Dendritic cell treated with granulocyte-macrophage colony-stimulating factor and Interleukin-4, amounts not matched to agents 40 ng/mL and 50 ng/mL, for 4 days (primary cell): ENCODE measurements at regions not wholly inside any gene's neighbourhood (a gene's known extent, or its start where the extent isn't known, plus 50 kb on each side); places are given as distances from the start of the nearest gene placed in this dataset.
"Not testable (repeated sequence)": the region's sequence is repeated elsewhere in the genome, so short reads cannot be mapped to it uniquely, and the experiment has no call there.

Source experiments
- H3K27ac Mint-ChIP-seq: one replicate; pipeline ENCODE4 v1.8.0; 2022; ENCODE audit warnings: mild to moderate bottlenecking, mixed read lengths
- H3K27me3 Mint-ChIP-seq: one replicate; pipeline ENCODE4 v1.8.0; 2022; ENCODE audit warnings: mild to moderate bottlenecking, mixed read lengths
- H3K36me3 Mint-ChIP-seq: one replicate; pipeline ENCODE4 v1.8.0; 2022; ENCODE audit warnings: low read depth, mixed read lengths
- H3K4me1 Mint-ChIP-seq: one replicate; pipeline ENCODE4 v1.8.0; 2022; ENCODE audit warnings: low read depth, mixed read lengths
- H3K4me3 Mint-ChIP-seq: one replicate; pipeline ENCODE4 v1.8.0; 2022; ENCODE audit warnings: mild to moderate bottlenecking, moderate library complexity, mixed read lengths
- H3K9me3 Mint-ChIP-seq: one replicate; pipeline ENCODE4 v1.8.0; 2022; ENCODE audit warnings: mixed read lengths
- intact Hi-C: fragments of 100-400 bp; cut with micrococcal nuclease; formaldehyde crosslinking; loops from one replicate; pipeline ENCODE4 v1.15.0; 2022

DNA sequence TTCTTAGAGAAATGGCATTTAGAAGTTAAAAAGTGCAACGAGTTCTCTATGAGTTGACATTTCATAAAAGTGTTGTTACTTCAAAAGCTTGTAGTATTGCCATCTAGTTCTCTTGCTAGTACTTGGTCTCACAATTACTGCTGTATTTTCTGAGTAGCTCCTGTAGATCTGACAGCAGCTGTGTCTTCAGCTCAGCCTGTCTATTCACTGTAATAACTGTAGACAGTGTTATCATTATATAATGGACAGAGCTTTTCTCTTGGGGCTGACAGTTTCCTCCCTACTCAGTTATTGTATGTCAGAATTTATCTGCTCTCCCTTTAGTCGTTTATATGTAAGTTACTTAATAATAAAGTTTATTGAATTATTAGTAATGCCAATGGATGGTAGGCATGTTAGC is 388.7 kb upstream of the VSTM2A start:
- Mint-ChIP-seq H3K27me3 (no peaks in the 10 kb centered on the region), H3K4me3 (no peak overlapping the region), H3K36me3 (no peaks in the 10 kb centered on the region), H3K9me3 (peaks cover 20% of the 10 kb centered on the region), H3K4me1 (no peaks in the 10 kb centered on the region), H3K27ac (no peak overlapping the region)
- intact Hi-C loops: no loop called here

DNA sequence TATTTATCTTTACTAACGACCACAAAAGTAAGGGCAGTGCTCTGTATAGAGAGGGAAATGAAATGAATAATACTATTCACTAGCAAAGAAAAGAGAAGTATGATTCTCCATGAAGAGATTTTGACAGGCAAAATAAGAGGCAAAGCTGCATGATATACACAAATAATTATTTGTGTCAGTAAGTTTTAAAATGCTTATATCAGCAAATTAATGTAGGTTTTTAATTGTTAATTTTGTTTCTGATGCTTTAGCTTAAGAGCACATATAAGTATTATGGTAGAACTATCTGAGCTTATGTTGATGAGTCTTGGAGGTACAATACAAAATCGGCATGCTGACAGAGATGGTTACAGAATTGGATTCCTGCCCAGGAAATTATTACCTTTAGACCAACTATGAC is 383.1 kb upstream of the VSTM2A start:
- peaks cover 40% of the 10 kb centered on the region for H3K9me3 Mint-ChIP-seq
- H3K36me3 Mint-ChIP-seq: no peaks in the 10 kb centered on the region
- H3K27ac Mint-ChIP-seq: no peak overlapping the region
- no peaks in the 10 kb centered on the region for H3K4me1 Mint-ChIP-seq
- intact Hi-C loops: no loop called here
- no peak overlapping the region for H3K4me3 Mint-ChIP-seq
- no peaks in the 10 kb centered on the region for H3K27me3 Mint-ChIP-seq

DNA sequence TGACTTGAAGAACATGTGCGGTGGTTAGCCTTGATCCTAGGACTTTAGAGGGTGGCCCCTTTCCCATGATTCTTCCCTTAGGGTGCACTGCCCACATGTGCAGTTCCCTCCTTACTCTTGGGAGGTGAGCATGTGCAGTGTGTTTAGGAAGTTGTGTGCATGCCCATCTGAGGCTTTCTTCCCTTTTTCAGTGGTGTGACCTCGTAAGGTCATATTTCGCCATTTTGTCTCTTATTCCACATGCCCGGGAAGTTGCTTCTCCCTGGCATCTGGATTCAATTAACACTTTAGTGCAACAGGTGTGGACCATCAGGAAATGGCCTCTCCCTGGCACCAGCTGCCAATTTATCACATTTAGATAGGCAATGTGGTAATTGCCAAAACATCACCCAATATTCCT is 380.6 kb upstream of the VSTM2A start:
- Mint-ChIP-seq H3K27ac (no peak overlapping the region), H3K9me3 (peaks cover 46% of the 10 kb centered on the region), H3K27me3 (no peaks in the 10 kb centered on the region), H3K4me1 (no peaks in the 10 kb centered on the region), H3K4me3 (no peak overlapping the region), H3K36me3 (no peaks in the 10 kb centered on the region)
- intact Hi-C loops: no loop called here

DNA sequence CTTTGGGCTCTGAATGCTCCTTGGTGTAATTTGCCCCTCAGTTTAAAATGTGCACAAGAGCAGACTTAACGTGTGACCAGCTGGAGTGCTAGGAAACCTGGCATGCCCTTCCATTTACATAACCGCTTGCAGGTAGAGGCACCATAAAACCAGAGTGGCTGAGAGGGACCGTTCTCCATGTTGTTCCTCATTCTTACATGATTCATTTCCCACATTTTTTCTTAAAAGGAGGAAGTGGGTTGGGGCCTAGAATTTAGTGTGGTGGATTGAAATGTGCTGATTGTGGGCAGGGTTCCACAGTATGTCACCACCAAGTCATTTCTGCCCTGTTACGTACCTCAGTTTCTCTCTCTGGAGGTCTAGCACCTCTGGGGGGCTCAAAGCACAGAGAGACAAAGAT is 375.8 kb upstream of the VSTM2A start:
- H3K27ac Mint-ChIP-seq: no peak overlapping the region
- H3K27me3 Mint-ChIP-seq: no peaks in the 10 kb centered on the region
- no peaks in the 10 kb centered on the region for H3K4me1 Mint-ChIP-seq
- peaks cover 29% of the 10 kb centered on the region for H3K9me3 Mint-ChIP-seq
- no peak overlapping the region for H3K4me3 Mint-ChIP-seq
- H3K36me3 Mint-ChIP-seq: no peaks in the 10 kb centered on the region
- intact Hi-C loops: no loop called here

DNA sequence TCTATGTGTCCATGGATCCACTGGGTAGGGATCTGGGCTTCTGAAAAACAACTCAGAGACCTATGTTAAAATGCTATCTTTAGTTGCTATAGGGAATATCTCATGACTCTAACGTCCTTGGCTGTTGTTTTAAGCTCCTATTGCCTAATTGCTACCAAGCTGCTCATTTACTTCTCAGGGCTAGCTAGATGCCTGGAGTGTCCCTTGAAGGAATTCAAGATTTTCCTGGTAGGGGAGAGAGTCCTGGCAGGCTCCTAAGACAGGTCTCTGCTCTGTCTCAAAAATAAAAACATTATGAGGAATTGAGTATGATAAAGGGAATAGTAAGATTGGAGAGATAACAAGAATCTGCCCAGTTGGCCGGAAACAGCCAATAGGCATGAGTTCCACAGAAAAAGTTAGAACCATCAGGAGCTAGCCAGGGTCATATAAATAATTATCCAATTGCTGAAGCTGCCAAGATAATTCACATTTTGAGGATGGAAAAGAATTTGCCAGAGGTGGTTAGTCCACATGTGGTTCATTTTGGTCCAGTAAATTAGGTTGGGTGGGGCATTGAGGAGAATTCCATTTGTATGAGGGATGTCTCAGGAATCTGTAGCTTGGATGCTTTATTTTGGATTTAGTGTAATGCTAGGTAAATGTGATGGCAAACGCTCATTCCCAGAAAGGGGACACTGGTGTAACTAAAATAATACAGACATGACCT is 362.7 kb upstream of the VSTM2A start:
- H3K27me3 Mint-ChIP-seq: no peaks in the 10 kb centered on the region
- H3K4me1 Mint-ChIP-seq: no peaks in the 10 kb centered on the region
- H3K36me3 Mint-ChIP-seq: no peaks in the 10 kb centered on the region
- no peak overlapping the region for H3K4me3 Mint-ChIP-seq
- H3K27ac Mint-ChIP-seq: no peak overlapping the region
- intact Hi-C loops: no loop called here
- H3K9me3 Mint-ChIP-seq: peaks cover 78% of the 10 kb centered on the region

DNA sequence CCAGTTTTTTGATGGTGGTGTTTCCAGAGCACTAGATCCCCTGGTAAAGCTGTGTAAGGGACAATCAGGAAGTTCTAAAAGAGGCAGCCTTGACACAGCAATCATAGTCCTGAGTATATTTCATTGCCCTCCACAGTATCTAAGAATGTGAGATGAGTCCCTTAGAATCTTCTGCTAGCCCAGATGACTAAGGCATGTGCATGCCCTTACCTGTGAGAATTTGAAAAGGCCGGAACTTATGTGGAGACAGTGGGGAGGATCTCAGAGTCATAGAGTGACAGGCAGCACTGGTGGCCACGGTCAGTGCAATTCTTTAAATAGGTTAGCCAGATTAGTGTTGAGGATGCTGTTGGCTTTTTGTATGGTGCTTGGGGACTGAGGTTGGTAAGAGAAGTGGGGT is 361.4 kb upstream of the VSTM2A start:
- Mint-ChIP-seq H3K36me3 (no peaks in the 10 kb centered on the region), H3K27me3 (no peaks in the 10 kb centered on the region), H3K27ac (no peak overlapping the region), H3K4me1 (no peaks in the 10 kb centered on the region), H3K9me3 (peaks cover 86% of the 10 kb centered on the region), H3K4me3 (no peak overlapping the region)
- intact Hi-C loops: no loop called here

DNA sequence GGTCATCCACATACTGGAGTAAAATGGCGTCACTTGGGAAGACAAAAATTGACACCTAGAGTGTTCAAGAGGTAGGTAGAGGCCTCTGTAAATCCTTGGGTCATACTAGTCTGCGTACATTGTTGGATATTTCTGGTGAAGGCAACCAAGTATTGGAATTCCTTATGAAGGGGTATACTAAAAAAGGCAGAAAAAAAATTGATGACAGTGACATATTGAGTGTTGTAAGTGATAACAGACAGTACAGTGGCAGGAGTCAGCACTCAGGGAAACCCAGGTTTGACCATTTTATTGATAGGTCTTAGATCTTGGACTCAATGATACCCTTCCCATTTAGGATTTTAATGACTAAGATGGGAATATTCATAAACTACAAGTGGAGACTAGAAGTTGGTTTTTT is 359.1 kb upstream of the VSTM2A start:
- intact Hi-C loops: no loop called here
- Mint-ChIP-seq H3K27me3 (no peaks in the 10 kb centered on the region), H3K27ac (no peak overlapping the region), H3K4me3 (no peak overlapping the region), H3K9me3 (peaks cover 78% of the 10 kb centered on the region), H3K36me3 (no peaks in the 10 kb centered on the region), H3K4me1 (no peaks in the 10 kb centered on the region)

DNA sequence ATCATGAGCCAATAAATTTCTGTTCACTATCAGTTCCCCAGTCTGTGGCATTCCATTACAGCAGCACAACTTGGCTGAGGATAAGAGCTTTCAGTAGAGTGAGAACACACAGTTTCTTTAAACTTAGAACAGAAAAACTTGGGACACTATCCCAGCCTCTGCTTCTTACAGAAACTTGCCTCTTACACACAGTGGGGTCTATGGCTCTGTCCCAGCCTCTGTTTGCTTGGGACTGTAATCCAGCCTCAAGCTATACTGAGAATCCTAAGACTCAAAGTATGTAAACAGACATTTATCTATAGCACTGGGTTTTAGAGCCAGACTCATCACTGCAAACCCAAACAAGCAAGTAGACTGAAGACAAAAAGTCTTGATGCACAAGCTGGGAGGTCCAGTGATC is 355.8 kb upstream of the VSTM2A start:
- Mint-ChIP-seq H3K4me3 (no peak overlapping the region), H3K4me1 (no peaks in the 10 kb centered on the region), H3K27ac (no peak overlapping the region), H3K9me3 (peaks cover 70% of the 10 kb centered on the region), H3K27me3 (no peaks in the 10 kb centered on the region), H3K36me3 (no peaks in the 10 kb centered on the region)
- intact Hi-C loops: no loop called here

DNA sequence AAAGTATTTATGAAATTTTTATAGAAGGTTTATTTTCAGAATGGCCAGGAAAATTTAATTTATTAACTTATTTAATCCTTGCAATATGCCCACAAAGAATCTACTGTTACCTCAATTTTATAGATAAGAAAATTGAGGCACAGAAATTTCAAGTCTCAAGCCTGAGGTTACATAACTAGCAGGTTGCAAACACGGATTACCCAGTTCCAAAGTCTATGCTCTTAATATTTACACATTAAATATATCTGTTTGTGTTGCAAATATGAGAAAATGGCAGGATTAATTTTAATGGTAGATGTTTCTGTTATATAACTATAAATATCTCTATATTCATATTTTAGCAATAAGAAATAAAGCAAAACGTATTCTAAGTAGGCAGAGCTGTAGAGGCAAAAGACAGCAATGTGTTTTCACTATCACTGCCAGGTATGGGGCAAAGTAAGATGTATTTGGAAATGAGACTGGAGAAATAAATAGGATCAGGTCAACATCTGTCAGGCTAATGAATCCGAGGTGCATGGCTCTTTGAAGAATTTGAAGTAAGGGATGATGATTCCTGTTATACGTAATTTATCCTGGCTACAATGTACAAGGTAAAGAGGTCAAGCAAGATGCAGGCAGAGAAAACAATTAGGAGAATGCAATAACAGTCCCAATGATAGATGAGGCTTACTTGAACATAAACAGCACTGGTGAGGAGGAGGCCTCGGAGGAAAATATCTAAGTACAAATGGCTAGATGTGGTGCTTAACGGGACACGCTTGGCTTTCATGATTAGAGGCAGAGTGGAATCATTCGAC is 354.1 kb upstream of the VSTM2A start:
- Mint-ChIP-seq H3K4me3 (no peak overlapping the region), H3K9me3 (peaks cover 54% of the 10 kb centered on the region), H3K27me3 (no peaks in the 10 kb centered on the region), H3K27ac (no peak overlapping the region), H3K36me3 (no peaks in the 10 kb centered on the region), H3K4me1 (no peaks in the 10 kb centered on the region)
- intact Hi-C loops: no loop called here

DNA sequence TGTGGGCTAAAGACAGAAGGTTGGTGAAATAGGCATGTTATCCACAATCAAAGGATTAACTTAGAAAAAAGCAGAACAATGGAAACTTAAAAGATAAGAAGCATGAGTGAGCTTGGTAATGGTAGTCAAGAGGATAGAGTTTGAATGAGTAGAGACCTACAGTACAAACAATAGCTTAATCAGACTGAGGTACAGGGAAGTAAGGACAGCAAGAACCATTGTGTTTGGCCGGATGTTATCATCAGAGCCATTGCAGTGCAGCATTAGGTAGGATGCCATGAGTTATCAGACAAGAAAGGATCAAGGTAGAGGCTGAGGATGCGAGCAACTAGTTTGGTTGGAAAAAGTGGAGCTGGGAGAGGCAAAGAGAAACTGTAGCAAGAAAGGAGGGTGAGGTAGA is 353.3 kb upstream of the VSTM2A start:
- no peak overlapping the region for H3K4me3 Mint-ChIP-seq
- no peaks in the 10 kb centered on the region for H3K4me1 Mint-ChIP-seq
- no peaks in the 10 kb centered on the region for H3K36me3 Mint-ChIP-seq
- H3K9me3 Mint-ChIP-seq: peaks cover 48% of the 10 kb centered on the region
- no peak overlapping the region for H3K27ac Mint-ChIP-seq
- no peaks in the 10 kb centered on the region for H3K27me3 Mint-ChIP-seq
- intact Hi-C loops: no loop called here

DNA sequence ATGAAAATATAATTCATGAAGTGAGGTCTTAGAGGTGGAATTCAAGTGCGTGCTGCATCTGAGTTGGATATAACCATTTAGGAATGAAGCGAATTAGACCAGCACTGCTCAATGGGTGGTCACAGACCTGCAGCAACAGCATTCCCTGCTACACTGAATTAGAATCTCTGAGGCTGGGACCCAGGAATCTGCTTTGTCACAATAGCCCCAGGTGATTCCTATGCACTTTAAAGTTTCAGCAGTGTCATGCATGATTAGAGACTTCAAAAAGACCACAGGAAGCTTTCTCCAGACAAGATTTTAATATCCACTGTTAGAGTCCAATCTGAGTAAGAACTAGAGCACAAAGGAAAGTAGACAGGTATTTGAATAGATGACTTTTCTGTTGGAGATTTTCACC is 352.8 kb upstream of the VSTM2A start:
- no peaks in the 10 kb centered on the region for H3K27me3 Mint-ChIP-seq
- H3K36me3 Mint-ChIP-seq: no peaks in the 10 kb centered on the region
- H3K4me3 Mint-ChIP-seq: no peak overlapping the region
- intact Hi-C loops: no loop called here
- H3K9me3 Mint-ChIP-seq: peaks cover 44% of the 10 kb centered on the region
- H3K4me1 Mint-ChIP-seq: no peaks in the 10 kb centered on the region
- H3K27ac Mint-ChIP-seq: no peak overlapping the region

DNA sequence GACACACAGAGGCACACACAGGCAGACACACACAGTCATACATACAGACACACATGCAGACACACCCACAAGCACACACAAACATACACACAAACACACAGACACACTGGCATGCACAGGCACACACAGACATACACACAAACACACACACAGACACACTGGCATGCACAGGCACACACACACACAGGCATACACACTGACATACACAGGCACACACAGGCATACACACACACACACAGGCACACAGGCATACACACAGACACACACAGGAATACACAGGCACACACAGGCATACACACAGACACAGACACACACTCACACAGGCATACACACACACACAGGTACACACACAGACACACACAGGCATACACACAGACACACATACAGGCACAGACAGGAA is 340.7 kb upstream of the VSTM2A start:
- H3K9me3 Mint-ChIP-seq: peaks cover 20% of the 10 kb centered on the region
- no peak overlapping the region for H3K27ac Mint-ChIP-seq
- H3K36me3 Mint-ChIP-seq: no peaks in the 10 kb centered on the region
- no peaks in the 10 kb centered on the region for H3K4me1 Mint-ChIP-seq
- intact Hi-C loops: no loop called here
- H3K4me3 Mint-ChIP-seq: no peak overlapping the region
- H3K27me3 Mint-ChIP-seq: no peaks in the 10 kb centered on the region

DNA sequence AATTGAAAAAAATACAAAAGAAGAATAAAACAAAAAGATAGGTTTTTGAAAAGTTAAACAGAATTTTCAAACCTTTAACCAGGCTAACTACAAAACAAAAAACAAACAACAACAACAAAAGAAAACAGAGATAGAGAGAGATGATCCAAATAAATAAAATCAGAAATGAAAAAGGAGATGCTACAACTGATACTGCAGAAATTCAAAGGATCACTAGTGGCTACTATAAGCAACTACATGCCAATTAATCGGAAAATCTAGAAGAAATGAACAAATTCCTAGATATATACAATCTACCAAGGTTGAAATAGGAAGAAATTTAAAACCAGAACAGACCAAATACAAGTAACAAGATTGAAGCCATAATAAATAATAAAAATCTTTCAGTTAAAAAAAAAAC is 326.8 kb upstream of the VSTM2A start:
- H3K4me1 Mint-ChIP-seq: no peaks in the 10 kb centered on the region
- intact Hi-C loops: no loop called here
- no peak overlapping the region for H3K4me3 Mint-ChIP-seq
- H3K27me3 Mint-ChIP-seq: no peaks in the 10 kb centered on the region
- H3K27ac Mint-ChIP-seq: no peak overlapping the region
- H3K36me3 Mint-ChIP-seq: no peaks in the 10 kb centered on the region
- H3K9me3 Mint-ChIP-seq: peaks cover 95% of the 10 kb centered on the region

DNA sequence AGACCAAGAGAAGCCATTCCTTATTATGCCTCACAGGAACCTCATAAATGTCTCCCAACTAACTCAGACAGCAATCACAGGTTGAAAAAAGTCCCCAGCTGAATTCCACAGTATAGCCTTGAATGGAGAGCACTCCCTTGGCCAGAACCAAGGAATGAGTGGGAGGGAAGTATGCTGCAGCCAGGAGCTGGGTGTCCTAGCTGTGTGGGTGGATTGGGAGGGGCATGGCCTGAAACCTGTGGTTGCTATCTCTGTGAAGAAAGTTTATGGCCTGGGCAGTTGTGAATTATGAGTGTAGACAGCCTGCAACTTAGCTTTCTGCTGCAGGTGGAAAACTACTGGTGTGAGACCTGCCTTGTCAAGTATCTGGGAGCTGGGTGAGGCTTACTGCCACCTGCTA is 316.1 kb upstream of the VSTM2A start:
- H3K36me3 Mint-ChIP-seq, intact Hi-C loops, H3K9me3 Mint-ChIP-seq, H3K27ac Mint-ChIP-seq, H3K27me3 Mint-ChIP-seq, H3K4me1 Mint-ChIP-seq, H3K4me3 Mint-ChIP-seq: not testable (repeated sequence)

DNA sequence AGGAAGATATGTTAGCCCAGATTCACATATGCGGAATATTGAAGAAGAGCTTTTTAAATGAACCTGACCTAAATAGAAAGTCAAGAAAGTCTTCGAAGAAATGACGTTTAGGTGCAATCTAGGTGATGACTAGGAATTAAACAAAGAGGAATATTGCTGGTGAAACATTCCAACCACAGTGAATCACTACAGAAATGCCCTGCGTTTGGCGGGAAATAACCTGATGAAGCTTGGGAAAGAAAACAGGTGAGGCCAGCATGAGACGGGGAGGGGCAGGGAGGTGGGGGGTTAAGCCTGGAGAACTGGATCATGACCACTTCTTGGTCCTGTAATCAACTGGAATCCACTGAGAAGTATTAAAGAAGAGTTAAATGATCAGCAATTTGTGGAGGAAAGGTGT is 299.4 kb upstream of the VSTM2A start:
- Mint-ChIP-seq H3K4me1 (no peaks in the 10 kb centered on the region), H3K27me3 (no peaks in the 10 kb centered on the region), H3K4me3 (no peak overlapping the region), H3K9me3 (peaks cover 42% of the 10 kb centered on the region), H3K27ac (no peak overlapping the region), H3K36me3 (no peaks in the 10 kb centered on the region)
- intact Hi-C loops: no loop called here
